COR-L47 (cell line): ENCODE measurements at regions not wholly inside any gene's neighbourhood (a gene's known extent, or its start where the extent isn't known, plus 50 kb on each side); places are given as distances from the start of the nearest gene placed in this dataset.

Experiments
- DNase-seq: peaks from one replicate; lab custom pipeline; 2025; lab: John Stamatoyannopoulos, UW

DNA sequence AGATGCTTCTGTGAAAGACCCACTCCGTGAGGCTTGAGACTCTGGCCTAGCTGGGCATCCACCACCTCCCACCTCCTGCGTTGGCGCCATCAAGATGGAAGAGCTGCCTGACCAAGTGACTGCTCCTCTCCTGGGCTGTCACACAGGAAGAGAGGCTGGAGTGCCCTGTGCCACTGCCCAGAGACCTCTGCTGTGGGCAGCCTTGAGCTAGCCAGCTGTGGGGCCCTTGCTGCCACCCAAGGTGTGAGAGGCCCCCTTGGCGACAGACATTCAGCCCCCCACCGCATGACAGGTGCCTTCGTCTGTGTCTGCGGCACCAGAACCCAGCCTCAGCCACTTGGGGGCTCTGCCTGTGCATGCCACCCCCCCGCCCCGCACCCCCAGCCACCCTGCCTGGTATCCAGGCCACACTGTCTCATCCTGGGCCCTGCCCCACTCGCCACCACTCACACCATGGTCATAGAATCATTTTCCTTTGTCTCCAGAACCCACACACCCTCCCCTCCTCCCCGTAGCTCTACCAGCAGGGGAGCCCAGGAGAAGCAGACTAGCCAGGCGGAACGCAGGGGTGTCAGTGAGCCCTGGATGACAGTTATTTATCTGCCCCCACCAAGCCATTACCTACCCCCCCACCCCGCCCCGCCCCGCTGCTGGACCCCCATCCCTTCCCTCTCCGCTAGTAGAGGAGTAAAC is 120.9 kb upstream of the LHX1 start:
- no peak for DNase-seq

DNA sequence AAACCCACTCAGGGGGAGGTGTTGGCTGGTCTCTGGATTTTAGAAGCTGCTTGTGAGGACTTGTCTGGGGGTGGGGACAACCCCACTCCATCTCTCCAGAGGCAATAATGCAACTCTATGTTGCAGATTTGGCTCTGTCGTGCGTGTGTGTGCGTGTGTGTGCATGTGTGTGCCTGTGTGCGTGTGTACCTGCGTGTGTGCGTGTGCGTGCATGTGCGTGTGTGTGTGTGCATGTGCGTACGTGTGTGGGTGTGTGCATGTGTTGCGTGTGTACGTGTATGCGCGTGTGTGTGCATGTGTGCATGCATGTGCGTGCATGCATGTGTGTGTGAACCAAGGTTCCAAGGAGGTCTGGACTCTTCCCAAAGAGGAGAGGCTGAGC is 120.4 kb upstream of the LHX1 start:
- DNase-seq = no peak

DNA sequence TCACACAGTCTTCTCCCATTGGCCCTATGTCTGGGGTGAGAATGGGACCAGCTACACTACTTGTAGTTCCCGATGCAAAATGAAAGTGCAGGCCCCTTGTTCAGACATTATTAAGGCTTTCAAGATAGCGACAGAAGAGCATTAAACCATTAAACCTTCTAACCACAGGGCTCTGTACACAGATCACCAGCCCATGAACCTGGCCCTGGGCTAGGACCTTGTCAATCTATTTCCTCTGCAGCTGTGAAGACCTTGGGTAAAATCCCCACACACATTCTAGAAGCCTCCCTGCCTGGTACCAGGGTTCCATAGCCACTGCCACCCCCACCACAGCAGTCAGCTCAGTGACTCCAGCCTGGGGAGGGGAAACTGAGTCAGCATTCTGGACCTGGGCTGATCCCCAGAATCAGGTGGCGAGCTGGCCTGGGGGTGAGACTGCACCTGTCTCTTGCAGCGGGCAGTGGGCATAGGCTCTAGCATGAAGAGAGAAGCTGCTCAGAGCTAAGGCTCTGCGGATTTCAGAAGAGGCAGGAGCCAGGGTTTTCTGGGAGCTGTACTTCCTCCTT is 119.7 kb upstream of the LHX1 start:
- no peak for DNase-seq

DNA sequence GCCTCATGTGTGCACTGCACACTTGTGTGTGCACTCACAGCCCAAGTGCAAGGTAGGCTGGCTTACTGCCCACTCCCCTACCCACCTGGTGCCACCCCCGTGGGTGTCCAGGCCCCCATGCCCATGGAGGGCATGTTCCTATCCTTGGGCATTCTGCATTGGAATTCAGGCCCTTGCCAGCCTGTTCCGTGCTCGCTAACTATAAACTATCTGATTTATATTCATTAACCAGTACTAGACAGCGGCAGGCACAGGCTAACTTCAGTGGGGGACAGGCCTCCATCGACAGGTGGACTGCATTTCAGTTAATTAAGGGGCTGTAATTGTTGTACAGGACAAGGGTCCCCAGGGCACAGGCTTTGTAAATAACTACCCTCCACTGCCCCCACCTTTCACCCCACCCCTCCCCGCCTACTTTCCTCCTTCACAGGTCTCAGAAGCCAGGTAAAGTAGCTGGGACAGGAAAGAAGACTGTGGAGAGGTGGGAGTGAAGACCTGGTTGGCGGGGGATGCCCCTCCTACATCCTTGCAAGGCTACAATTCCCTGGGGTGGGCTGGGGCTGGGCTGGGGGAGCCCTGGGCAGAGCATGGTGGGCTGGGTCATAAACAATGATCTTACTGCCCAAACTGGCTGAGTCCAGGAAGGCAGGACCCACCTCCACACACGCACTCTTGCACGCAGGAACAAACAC is 119.0 kb upstream of the LHX1 start:
- DNase-seq = no peak

DNA sequence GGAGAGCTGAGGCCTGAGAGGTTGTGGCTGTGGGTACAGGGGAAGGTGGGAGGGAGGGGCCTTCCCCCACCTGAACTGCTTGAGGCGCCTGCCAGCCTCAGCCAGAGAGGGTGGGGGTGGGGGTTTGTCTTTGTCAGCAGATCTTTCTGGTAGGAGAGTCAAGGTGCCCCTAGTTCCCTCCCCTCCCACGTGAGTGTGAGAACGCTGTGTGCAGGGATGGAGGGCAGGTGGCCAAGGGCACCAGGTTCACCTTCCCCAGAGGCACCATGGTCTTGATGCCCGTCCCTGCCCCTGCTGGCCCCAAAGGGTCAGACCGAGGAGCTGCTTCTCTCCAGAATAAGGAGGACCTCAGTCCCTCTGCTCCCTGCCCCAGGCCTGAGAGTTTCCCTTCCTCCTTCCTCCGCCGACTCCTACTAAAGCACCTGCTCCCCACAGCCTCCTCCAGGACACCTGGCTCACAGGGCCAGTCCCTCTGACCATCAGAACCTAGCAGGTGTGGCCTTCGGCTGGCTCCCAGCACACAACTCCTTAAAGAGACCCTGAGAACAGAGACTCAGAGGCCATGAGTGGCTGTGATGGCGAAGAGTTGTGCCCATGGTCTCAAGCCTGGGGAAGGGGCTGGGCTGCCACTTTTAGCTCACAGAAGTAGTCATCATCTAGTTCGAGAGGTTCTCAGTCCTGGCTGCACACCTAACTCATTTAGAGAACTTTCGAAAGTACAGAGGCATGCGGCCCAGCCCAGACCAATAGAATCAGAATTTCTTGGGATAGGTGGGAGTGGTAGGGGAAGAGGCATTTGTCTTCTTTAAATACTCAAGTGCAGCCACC is 113.2 kb upstream of the LHX1 start:
- no peak for DNase-seq

DNA sequence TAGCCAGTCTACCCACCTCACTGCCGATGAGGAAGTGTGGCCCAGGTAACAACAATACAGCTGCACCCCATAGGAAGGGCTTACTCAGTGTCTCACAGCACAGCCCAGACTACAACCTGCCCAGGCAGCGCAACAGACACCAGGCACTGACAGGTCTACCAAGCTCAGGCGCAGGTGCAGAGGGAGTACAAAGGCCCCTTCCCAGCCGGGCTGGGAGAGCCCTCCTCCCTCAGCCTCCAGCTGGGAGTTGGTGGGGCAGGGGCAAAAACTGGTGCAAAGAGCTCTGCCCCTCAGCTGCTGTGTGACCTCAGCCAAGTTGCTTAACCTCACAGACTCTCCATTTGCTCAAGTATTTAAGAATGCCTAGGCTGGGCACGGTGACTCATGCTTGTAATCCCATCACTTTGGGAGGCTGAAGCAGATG is 112.6 kb upstream of the LHX1 start:
- no peak for DNase-seq

DNA sequence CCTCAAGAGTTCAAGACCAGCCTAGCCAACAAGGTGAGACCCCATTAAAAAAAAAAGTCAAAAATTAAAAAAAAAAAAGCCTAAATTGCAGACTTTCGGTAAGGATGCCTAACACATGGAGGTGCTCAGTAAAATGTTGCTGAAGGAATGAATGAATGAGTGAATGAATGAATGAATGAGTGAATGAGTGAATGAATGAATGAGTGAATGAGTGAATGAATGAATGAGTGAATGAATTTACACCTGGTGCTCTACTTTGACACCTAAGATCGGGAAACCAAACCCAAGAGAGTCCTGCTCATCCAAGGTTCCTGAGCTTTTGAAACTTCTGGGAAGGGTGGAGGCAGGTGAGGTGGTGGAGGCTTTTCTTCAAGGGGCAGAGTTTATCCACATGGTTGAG is 112.2 kb upstream of the LHX1 start:
- DNase-seq = no peak

DNA sequence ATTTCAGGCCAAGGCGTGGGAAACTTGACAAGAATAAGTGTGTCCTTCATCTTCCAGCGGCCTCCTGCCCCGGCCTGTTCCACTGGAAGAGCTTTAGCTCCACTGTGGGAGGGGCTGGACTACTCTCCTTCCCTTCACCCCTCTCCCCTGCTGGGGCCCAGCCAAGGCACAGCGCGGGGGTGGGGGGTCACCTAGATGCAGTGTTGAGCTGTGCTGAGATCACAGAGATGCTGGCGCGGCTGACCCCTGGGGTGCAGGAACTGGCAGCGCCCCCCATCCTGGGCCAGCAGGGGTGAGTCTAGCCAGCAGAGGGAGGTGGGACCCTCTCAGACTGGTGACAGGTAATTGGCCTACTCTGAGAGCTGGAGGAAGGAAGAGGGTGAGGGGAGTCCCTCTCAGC is 111.8 kb upstream of the LHX1 start:
- no peak for DNase-seq

DNA sequence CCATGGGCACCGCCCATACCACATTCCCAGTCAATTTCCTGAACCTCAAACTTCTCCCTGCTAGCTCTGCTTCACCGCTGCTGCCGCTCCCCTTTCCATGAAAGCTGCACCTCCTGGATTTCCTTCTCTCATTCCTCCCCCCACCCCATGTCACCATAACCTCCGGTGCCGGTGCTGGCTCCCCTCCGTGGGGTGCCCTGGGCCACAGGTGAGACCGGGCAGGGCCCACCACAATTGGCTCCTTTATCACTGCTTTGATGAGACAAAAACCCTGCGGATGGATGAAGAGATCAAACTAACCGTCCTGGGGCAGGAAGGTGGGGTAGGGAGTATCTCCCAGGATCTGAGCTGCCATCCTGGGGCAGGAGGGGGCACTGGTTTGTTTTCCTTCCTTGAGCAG is 111.3 kb upstream of the LHX1 start:
- no peak for DNase-seq

DNA sequence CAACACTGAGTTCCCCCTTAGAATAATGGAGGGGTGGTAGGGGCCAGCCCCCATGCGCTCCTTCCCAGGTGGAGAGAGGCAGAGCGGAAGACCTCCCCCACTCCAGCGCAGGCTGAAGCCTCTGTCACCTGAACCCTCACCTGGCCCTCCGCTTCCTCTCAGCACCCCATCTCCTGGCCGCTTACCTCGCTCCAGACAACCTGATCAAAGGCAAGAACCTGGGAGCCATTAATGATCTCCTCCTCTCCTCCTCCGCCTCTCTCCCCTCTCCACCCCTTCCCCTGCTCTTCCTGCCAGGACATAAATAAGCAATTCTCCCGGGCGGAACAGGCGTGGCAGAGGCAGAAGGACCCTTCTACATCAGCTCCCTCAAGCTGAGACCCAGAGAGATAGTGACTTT is 110.2 kb upstream of the LHX1 start:
- no peak for DNase-seq

DNA sequence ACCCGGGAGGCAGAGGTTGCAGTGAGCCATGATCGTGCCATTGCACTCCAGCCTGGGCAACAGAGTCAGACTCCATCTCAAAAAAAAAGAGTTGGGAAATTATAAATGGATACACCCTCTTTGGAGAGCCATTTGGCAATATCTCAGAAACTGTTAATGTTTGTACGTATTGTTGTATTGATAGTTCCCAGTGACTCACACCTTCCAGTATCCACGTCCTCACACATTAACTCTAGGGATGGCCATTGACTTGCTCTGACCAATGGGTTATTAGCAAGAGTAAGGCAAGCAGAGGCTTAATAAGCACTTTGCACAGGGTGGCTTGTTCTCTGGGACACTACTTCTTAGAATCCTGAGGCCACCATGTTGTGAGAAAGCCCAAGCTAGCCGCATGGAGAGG is 107.6 kb upstream of the LHX1 start:
- no peak for DNase-seq

DNA sequence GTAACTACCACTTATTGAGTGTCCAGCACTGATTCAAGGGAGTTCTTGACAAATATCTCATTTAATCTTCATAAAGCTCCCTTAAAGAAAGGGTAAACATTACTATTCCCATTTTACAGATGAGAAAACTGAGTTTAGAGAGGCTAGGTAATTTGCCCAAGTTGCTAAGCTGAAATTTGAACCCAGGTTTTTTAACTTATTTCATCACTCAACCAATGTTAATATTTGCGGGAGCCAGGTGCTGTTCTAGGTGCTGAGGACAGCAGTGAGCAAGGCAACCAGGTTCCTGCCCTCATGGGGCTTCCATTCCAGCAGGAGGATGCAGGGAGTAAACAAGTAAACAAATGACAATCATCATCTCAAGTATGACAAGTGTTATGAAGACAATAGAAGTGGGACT is 104.0 kb upstream of the LHX1 start:
- DNase-seq = no peak

DNA sequence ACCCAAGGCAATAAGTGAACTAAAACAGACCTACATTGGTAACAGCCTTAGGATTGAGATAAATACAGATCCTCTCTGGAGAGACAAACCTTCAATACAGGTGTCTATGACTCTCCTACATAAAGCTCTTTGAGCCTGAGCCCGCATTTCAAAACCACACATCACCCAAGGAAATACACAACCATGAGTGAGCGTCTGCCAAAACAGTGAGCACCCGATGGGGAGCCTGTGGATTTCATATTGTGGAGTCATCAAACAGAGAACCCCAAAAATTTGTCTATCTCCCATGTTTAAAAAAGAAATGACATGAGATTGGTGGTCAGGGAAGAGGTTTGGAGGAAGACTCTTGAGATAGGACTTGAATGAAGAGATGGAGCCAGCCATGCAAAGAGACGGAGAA is 102.2 kb upstream of the LHX1 start:
- DNase-seq = no peak

DNA sequence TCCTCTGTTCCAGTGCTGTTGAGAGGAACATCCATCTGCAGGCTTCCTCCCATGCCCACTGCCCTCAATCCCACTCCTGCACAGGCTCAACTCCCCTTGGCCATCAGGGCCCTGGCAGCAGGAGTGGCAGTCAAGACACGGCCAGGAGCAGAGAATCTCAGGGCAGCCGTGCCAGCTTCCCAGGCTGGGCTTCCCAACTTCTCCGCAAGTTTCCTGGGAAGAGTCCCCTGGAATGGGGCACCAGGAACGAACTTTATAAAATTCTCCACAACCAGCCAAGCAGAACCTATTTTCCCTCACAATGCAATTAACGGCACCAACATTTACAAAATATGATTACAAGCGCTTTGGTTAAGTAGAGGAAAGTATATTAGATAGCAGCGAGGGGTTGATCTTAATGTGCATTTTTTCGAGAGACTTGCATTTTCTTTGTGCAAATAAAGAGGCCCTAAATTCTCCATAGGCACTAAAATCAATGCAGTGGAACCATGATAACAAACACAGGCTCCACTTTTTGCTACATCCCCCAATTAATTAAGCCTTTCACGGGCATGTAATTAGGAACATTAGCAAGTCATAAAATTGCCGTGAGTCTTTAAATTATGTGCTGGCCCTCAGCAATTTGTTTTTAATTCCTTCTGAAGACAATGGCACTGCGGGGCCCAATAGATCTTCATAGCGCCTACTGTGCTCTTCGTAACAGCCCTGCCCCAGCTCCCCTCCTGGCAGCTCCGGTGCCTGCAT is 99.9 kb upstream of the LHX1 start:
- DNase-seq = peak; percentile 84

DNA sequence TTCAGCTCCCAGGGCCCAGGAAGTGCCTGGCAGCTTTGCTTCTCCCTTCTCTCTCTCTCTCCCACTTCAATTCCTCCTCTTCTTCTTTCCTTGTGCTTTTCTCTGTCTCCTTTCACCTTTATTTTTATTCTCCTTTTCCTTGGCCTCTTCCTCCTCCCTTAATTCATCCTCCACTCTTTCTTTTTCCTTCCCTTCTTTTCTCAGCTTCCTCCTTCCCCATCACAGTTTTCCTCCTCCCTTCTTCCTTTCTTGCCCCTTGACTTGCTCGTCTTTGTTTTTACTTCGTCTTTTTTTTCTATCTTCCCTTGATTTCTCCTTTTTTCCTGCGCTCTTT is 99.4 kb upstream of the LHX1 start:
- no peak for DNase-seq

DNA sequence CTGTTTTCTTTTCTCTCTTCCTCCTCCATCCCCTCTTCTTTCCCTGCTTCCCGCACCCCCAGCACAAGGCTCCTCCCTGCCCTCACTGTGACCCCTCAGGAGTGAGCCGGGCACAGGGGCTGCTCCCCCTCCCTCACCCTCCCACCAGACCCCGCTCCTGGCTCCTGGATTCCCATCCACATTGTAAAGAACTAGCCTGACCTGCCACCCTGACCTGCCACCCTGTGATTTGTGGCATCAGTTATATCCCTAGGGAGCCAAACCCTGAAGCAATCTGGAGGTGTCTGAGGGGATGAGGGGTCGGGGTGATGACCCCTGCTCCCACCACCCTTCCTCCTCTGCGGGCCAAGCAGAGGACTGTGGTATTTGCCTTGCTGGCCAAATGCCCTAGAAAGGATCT is 98.0 kb upstream of the LHX1 start:
- DNase-seq = no peak

DNA sequence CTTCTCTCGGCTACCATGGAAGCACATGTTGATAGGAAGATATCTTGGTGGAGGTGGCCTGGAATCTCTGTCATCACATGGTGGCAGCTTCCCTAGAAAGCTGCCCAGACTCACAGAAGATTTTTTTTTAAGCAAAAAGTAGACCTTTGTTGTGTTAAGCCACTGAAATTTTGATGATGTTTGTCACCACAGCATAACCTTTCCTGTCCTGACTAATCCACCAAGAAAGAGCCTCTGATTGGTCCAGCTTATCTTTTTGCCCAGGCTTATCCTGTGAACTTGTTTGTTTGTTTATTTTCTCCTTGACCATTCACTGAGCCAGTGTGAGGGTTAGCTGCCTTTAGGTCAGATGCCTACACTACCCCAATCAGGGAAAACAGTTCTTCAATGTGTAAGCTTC is 96.5 kb upstream of the LHX1 start:
- DNase-seq = no peak

DNA sequence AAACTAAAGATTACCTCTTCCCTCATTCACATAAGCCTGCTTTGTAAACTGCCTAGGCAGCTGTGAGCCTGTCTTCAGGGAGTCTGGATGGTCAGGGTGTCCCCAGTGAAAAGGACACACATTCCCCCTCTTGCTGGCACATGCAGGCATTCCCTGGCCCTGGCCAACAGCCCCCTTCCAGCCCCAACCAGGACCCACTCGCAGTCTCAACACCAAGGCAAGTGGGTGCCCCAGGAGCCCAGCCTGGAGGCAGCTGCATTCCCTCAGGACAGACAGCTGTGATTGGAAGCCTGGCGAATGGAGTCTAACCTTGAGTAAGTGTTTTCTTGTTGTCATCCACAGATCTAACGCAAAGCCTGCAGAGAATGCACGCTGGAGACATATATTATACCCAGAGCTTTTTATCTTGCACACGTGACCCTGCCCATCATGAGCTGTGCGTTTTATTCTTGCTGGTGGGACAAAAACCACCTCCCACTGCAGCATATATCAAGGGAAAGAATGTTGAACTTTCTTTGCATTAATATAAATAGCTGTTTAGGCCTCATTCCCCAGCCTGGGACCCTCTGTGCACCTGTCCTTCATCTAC is 95.0 kb upstream of the LHX1 start:
- DNase-seq = no peak

DNA sequence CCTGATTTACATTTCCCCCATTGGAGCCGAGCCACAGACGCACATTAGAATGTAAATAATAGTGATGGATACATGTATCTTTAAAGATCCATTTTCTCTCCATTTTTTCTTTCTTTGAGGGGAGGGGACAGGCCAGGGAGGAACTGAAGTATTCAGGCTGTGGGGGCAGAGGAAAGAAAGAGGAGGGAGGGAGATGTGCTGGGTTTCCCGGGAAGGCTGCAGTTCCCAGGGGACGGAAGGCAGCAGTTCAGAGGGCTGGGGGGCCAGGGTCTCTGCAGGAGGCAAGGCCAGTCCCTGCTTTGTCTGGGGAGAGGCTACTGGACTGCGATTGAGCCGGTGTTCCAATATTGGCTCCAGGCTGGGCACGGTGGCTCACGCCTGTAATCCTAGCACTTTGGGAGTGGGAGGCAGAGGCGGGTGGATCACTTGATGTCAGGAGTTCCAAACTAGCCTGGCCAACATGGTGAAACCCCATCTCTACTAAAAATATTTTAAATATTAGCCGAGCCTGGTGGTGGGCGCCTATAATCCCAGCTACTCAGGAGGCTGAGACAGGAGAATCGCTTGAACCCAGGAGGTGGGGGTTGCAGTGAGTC is 94.2 kb upstream of the LHX1 start:
- DNase-seq = no peak

DNA sequence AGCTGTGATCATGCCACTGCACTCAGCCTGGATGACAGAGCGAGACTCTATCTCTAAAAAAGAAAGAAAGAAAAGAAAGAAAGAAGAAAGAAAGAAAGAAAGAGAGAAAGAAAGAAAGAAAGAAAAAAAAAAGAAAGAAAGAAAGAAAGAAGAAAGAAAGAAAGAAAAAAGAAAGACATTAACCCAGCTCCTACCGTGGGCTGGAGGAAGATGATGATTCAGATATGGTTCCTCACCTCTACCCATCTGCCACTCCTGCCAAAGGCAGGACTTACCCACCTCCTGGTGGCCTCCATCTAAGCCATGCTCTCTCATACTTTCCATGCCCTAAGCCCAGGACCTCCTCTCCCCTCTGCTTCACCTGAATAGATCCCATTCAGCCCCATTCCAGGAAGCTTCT is 93.3 kb upstream of the LHX1 start:
- DNase-seq = no peak

DNA sequence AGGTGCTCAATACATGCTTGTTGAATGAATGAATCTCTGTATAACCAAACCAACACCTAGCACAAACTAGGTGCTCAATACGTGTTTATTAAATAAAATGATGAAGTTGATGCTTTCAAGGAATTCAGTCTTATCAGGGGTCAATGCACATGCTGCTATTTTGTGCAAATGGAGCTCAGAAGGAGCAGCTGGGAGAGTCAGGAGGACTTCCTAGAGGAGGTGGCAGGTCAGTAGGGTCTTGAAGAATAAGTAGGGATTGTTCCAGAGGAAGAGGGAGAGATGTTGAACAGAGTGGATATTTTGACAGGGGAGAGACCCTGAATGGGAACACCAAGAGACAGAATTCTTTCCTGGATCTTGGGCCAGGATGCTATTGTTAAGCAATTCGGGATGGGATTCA is 92.7 kb upstream of the LHX1 start:
- DNase-seq = no peak

DNA sequence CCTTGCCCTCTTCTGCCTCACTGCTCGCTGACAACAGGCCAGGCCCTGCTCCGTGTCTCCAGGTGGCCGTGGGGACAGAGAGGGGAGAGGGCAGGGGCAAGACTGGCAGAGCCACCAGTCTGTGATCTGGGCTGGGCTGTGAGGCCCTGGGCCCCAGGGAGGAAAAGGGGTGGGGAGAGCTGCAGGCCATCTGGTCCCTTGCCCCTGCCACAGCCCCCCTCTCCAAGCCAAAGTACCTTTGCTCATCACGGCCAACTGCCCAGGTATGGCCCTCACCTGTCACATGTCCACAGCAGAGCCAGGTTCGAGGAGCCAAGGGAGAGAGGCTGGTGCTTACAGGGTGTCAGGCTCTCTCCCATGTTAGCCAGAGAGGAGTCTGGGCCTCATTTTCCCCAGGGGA is 91.4 kb upstream of the LHX1 start:
- no peak for DNase-seq
